ENCODE measurements at regions not wholly inside any gene's neighbourhood (a gene's known extent, or its start where the extent isn't known, plus 50 kb on each side); places are given as distances from the start of the nearest gene placed in this dataset.

DNA sequence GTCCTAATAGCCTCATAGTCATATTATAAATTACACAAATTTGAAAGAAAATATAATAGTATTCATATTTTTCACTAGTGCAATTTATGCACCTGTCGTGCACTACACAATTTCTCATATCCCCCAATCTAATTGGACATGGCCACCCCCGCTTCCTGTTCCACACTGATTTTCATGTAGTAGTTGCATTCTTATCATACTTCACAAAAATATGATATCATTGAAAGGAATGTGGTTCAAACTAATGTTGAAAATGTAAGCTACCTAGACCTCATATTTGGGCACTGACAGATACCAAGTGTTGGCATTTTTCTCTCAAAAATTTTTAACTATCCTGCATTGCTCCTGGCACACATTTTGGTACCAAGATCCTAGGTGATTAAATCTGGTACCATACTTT, 985.5 kb upstream of the POU3F3 start:
- no peak for ATAC-seq
- TF ChIP-seq OSR1 (CRISPR knock-in tag; IDR thresholded peaks at IDR 0.05) = no peak
- no peak for TF ChIP-seq PPARA (CRISPR knock-in tag; IDR thresholded peaks at IDR 0.05; ENCODE audit: borderline replicate concordance)
- TF ChIP-seq, protein P1, sequence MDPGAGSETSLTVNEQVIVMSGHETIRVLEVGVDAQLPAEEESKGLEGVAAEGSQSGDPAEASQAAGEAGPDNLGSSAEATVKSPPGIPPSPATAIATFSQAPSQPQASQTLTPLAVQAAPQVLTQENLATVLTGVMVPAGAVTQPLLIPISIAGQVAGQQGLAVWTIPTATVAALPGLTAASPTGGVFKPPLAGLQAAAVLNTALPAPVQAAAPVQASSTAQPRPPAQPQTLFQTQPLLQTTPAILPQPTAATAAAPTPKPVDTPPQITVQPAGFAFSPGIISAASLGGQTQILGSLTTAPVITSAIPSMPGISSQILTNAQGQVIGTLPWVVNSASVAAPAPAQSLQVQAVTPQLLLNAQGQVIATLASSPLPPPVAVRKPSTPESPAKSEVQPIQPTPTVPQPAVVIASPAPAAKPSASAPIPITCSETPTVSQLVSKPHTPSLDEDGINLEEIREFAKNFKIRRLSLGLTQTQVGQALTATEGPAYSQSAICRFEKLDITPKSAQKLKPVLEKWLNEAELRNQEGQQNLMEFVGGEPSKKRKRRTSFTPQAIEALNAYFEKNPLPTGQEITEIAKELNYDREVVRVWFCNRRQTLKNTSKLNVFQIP (CRISPR knock-in tag; IDR thresholded peaks at IDR 0.05; ENCODE audit: borderline replicate concordance, low read depth) = no peak
- no peak for TF ChIP-seq ESRRG (CRISPR knock-in tag; IDR thresholded peaks at IDR 0.05)
- TF ChIP-seq ZFP3 (CRISPR knock-in tag; IDR thresholded peaks at IDR 0.05) = no peak
- TF ChIP-seq BACH2 (CRISPR knock-in tag; IDR thresholded peaks at IDR 0.05; ENCODE audit: borderline replicate concordance) = no peak
- no peak for TF ChIP-seq SNAI2 (CRISPR knock-in tag; IDR thresholded peaks at IDR 0.05)
- TF ChIP-seq ZNF70 (CRISPR knock-in tag; IDR thresholded peaks at IDR 0.05) = no peak
- TF ChIP-seq, protein P2, sequence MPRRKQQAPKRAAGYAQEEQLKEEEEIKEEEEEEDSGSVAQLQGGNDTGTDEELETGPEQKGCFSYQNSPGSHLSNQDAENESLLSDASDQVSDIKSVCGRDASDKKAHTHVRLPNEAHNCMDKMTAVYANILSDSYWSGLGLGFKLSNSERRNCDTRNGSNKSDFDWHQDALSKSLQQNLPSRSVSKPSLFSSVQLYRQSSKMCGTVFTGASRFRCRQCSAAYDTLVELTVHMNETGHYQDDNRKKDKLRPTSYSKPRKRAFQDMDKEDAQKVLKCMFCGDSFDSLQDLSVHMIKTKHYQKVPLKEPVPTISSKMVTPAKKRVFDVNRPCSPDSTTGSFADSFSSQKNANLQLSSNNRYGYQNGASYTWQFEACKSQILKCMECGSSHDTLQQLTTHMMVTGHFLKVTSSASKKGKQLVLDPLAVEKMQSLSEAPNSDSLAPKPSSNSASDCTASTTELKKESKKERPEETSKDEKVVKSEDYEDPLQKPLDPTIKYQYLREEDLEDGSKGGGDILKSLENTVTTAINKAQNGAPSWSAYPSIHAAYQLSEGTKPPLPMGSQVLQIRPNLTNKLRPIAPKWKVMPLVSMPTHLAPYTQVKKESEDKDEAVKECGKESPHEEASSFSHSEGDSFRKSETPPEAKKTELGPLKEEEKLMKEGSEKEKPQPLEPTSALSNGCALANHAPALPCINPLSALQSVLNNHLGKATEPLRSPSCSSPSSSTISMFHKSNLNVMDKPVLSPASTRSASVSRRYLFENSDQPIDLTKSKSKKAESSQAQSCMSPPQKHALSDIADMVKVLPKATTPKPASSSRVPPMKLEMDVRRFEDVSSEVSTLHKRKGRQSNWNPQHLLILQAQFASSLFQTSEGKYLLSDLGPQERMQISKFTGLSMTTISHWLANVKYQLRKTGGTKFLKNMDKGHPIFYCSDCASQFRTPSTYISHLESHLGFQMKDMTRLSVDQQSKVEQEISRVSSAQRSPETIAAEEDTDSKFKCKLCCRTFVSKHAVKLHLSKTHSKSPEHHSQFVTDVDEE (CRISPR knock-in tag; IDR thresholded peaks at IDR 0.05) = no peak
- TF ChIP-seq, protein P3, sequence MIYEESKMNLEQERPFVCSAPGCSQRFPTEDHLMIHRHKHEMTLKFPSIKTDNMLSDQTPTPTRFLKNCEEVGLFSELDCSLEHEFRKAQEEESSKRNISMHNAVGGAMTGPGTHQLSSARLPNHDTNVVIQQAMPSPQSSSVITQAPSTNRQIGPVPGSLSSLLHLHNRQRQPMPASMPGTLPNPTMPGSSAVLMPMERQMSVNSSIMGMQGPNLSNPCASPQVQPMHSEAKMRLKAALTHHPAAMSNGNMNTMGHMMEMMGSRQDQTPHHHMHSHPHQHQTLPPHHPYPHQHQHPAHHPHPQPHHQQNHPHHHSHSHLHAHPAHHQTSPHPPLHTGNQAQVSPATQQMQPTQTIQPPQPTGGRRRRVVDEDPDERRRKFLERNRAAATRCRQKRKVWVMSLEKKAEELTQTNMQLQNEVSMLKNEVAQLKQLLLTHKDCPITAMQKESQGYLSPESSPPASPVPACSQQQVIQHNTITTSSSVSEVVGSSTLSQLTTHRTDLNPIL (CRISPR knock-in tag; IDR thresholded peaks at IDR 0.05; ENCODE audit: low read depth) = no peak
- no peak for TF ChIP-seq ISL1 (CRISPR knock-in tag; IDR thresholded peaks at IDR 0.05)
- TF ChIP-seq, protein P4, sequence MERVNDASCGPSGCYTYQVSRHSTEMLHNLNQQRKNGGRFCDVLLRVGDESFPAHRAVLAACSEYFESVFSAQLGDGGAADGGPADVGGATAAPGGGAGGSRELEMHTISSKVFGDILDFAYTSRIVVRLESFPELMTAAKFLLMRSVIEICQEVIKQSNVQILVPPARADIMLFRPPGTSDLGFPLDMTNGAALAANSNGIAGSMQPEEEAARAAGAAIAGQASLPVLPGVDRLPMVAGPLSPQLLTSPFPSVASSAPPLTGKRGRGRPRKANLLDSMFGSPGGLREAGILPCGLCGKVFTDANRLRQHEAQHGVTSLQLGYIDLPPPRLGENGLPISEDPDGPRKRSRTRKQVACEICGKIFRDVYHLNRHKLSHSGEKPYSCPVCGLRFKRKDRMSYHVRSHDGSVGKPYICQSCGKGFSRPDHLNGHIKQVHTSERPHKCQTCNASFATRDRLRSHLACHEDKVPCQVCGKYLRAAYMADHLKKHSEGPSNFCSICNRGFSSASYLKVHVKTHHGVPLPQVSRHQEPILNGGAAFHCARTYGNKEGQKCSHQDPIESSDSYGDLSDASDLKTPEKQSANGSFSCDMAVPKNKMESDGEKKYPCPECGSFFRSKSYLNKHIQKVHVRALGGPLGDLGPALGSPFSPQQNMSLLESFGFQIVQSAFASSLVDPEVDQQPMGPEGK (CRISPR knock-in tag; IDR thresholded peaks at IDR 0.05; ENCODE audit: borderline replicate concordance) = no peak
- no peak for TF ChIP-seq TOX (CRISPR knock-in tag; IDR thresholded peaks at IDR 0.05; ENCODE audit: borderline replicate concordance)
- no peak for TF ChIP-seq TCF4 (CRISPR knock-in tag; IDR thresholded peaks at IDR 0.05; ENCODE audit: borderline replicate concordance)
- TF ChIP-seq RARB (CRISPR knock-in tag; IDR thresholded peaks at IDR 0.05) = no peak
- TF ChIP-seq GLIS3 (CRISPR knock-in tag; IDR thresholded peaks at IDR 0.05) = no peak
- TF ChIP-seq ZC3H10 (CRISPR knock-in tag; IDR thresholded peaks at IDR 0.05) = no peak
- TF ChIP-seq CSDC2 (CRISPR knock-in tag; IDR thresholded peaks at IDR 0.05) = no peak
- TF ChIP-seq ZNF8 (CRISPR knock-in tag; IDR thresholded peaks at IDR 0.05) = no peak
- TF ChIP-seq ZNF565 (CRISPR knock-in tag; conservative IDR thresholded peaks at IDR 0.05; ENCODE audit: low read depth) = no peak

DNA sequence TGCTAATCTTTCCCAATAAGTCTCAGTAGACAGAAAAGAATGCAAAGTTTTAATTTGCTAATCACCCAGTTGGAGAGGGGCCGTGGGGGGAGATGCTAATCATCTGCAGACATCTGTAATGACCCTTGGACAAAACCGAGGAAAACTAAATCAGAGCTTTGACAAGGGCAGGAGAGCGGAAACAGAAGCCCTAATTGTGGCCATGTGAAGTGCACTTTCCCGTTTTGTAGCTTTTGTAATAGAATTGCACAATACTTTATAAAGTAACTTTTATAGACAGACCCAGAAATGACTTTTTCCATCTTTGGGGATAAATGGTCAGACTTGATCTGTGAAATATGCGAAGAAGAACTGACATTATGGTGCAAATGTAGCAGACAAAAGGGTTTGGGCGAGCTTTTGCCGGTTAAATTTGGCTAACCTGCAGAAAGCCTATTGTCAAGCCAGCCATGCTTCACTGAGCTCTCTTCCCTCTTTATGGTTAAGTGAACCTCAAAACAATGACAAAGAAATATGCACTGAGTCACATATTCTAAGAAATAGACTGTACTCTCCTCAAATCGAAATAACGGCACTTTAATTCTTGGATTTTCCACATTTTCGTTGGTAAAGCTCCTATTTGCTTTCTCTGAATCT, 980.1 kb upstream of the POU3F3 start:
- no peak for ATAC-seq

DNA sequence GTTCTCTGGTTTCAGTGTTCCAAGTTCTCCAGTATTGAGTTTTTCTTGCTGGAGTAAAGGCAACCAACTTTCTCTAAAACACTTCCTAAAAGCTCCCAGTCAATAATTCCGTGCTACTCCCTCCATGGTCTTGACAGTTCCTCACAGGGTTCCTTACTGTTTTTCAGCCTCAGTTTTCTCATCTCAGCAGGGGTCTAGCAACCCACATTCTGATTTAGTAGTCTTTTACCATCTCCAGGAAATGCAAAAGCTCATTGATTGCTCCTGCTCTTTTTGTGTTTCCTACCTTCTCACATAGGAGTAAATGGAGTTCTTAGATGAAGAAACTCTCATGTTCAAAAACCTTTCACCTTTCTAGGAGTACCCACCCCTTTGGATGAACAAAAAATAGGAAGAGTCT, 978.8 kb upstream of the POU3F3 start:
- TF ChIP-seq ESRRG (CRISPR knock-in tag; IDR thresholded peaks at IDR 0.05) (no peak), ARNTL (CRISPR knock-in tag; IDR thresholded peaks at IDR 0.05; ENCODE audit: borderline replicate concordance, low read depth) (no peak)
- no peak for ATAC-seq

More for the DNA sequence above, 980.1 kb upstream of the POU3F3 start:
- TF ChIP-seq CSDC2 (CRISPR knock-in tag; IDR thresholded peaks at IDR 0.05) = no peak
- no peak for TF ChIP-seq BACH2 (CRISPR knock-in tag; IDR thresholded peaks at IDR 0.05; ENCODE audit: borderline replicate concordance)
- no peak for TF ChIP-seq RARB (CRISPR knock-in tag; IDR thresholded peaks at IDR 0.05)
- TF ChIP-seq PPARA (CRISPR knock-in tag; IDR thresholded peaks at IDR 0.05; ENCODE audit: borderline replicate concordance) = no peak
- TF ChIP-seq SNAI2 (CRISPR knock-in tag; IDR thresholded peaks at IDR 0.05) = no peak
- no peak for TF ChIP-seq ZFP30 (CRISPR knock-in tag; IDR thresholded peaks at IDR 0.05)

DNA sequence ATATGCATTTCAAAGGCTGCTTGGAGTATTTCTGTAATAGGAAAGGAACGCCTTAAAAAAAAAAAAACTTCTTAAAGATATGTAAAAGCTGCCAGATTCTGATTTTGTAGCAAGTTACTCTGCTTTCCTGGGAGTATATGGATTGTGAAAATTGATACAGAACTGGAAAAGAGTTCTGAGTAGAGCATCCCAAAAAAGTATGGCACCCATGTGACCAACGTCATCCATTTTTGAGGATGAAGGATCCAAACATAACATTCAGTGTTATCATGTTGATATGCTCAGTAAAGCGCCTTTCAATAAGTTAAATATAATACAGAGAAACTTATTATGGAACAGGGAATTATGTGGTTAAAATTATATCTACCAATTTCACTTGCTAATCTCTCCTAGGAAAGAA, 978.4 kb upstream of the POU3F3 start:
- no peak for ATAC-seq
- TF ChIP-seq, protein P5, sequence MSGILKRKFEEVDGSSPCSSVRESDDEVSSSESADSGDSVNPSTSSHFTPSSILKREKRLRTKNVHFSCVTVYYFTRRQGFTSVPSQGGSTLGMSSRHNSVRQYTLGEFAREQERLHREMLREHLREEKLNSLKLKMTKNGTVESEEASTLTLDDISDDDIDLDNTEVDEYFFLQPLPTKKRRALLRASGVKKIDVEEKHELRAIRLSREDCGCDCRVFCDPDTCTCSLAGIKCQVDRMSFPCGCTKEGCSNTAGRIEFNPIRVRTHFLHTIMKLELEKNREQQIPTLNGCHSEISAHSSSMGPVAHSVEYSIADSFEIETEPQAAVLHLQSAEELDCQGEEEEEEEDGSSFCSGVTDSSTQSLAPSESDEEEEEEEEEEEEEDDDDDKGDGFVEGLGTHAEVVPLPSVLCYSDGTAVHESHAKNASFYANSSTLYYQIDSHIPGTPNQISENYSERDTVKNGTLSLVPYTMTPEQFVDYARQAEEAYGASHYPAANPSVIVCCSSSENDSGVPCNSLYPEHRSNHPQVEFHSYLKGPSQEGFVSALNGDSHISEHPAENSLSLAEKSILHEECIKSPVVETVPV (CRISPR knock-in tag; IDR thresholded peaks at IDR 0.05) = no peak
- TF ChIP-seq ZC3H10 (CRISPR knock-in tag; IDR thresholded peaks at IDR 0.05) = no peak
- no peak for TF ChIP-seq ZFP3 (CRISPR knock-in tag; IDR thresholded peaks at IDR 0.05)
- TF ChIP-seq ZNF70 (CRISPR knock-in tag; IDR thresholded peaks at IDR 0.05) = no peak
- TF ChIP-seq, protein P1 (CRISPR knock-in tag; IDR thresholded peaks at IDR 0.05; ENCODE audit: borderline replicate concordance, low read depth) = no peak
- no peak for TF ChIP-seq ZFP30 (CRISPR knock-in tag; IDR thresholded peaks at IDR 0.05)

All from SK-N-SH treated with all-trans-retinoic acid at 6 μM for 48 hours (cell line).